ENCODE measurements at regions not wholly inside any gene's neighbourhood (a gene's known extent, or its start where the extent isn't known, plus 50 kb on each side); places are given as distances from the start of the nearest gene placed in this dataset.
"Not testable (repeated sequence)": the region's sequence is repeated elsewhere in the genome, so short reads cannot be mapped to it uniquely, and the experiment has no call there.

DNA sequence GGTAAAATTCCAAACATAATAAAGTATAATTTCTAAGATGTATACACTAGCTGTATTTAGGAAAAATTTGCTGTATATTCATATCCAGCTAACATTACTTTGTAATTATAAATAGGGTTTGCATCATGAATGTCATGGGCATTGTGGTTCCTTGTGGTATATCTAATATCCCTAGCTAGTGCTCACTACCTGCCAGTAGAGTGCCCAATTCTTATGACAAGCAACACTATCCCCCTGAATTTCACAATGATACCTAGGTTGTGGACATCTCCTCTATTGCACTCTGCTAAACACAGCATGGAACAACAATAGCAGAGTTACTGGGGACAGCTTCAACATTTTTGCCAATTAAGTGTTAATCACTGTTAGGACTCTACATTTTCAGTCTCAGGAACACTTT, 1656.5 kb downstream of the EFNA5 start:
- H3K27me3 ChIP-seq (ENCODE audit: insufficient read depth, low read length) = no peaks in the 10 kb centered on the region
- H3K79me2 ChIP-seq (ENCODE audit: control insufficient read depth, insufficient read depth, low read length, unreplicated experiment) = no peaks in the 10 kb centered on the region
- H2AFZ ChIP-seq (ENCODE audit: low read length, unreplicated experiment) = no peak overlapping the region
- no peaks in the 10 kb centered on the region for H3K36me3 ChIP-seq (ENCODE audit: insufficient read depth, low read length)
- H3K4me1 ChIP-seq (ENCODE audit: control insufficient read depth, insufficient read depth, low read length, unreplicated experiment) = peaks cover 4% of the 10 kb centered on the region
- no peak overlapping the region for H3K4me3 ChIP-seq (ENCODE audit: low read depth, low read length)
- H3K27ac ChIP-seq (ENCODE audit: low read depth, low read length) = no peak overlapping the region

DNA sequence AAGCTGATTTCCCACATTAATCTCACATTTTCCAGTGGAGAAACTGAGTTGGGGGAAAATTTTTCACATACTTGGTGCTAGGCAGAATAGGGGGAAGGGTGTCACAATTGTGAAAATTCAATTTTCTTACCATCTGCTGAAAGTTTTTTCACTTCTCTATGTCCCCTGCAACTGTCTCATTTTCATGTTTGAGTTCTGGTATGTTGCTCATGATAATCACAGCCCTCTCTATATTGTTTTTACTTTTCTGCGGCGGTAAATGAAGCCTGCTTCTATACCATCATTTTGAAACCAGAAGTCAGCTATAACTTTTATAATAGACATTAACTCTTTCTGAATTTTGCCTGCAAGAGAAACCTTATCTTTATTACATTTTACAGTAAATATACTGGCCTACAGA, 1664.5 kb downstream of the EFNA5 start:
- Histone ChIP-seq H3K27ac (ENCODE audit: low read depth, low read length) (no peak overlapping the region), H3K79me2 (ENCODE audit: control insufficient read depth, insufficient read depth, low read length, unreplicated experiment) (no peaks in the 10 kb centered on the region), H3K36me3 (ENCODE audit: insufficient read depth, low read length) (no peaks in the 10 kb centered on the region), H2AFZ (ENCODE audit: low read length, unreplicated experiment) (no peak overlapping the region), H3K4me3 (ENCODE audit: low read depth, low read length) (no peak overlapping the region), H3K27me3 (ENCODE audit: insufficient read depth, low read length) (no peaks in the 10 kb centered on the region), H3K4me1 (ENCODE audit: control insufficient read depth, insufficient read depth, low read length, unreplicated experiment) (no peaks in the 10 kb centered on the region)

GRCh38 chr5:105998991-105999390, 1671.7 kb downstream of the EFNA5 start:
- not testable (repeated sequence) for H3K27ac ChIP-seq (ENCODE audit: low read depth, low read length); H3K36me3 ChIP-seq (ENCODE audit: insufficient read depth, low read length); H3K27me3 ChIP-seq (ENCODE audit: insufficient read depth, low read length); H3K4me1 ChIP-seq (ENCODE audit: control insufficient read depth, insufficient read depth, low read length, unreplicated experiment); H3K79me2 ChIP-seq (ENCODE audit: control insufficient read depth, insufficient read depth, low read length, unreplicated experiment); H3K4me3 ChIP-seq (ENCODE audit: low read depth, low read length); H2AFZ ChIP-seq (ENCODE audit: low read length, unreplicated experiment)

- Histone ChIP-seq H3K36me3 (ENCODE audit: insufficient read depth, low read length) (no peaks in the 10 kb centered on the region), H3K79me2 (ENCODE audit: control insufficient read depth, insufficient read depth, low read length, unreplicated experiment) (no peaks in the 10 kb centered on the region), H3K27ac (ENCODE audit: low read depth, low read length) (no peak overlapping the region), H3K4me1 (ENCODE audit: control insufficient read depth, insufficient read depth, low read length, unreplicated experiment) (no peaks in the 10 kb centered on the region), H3K27me3 (ENCODE audit: insufficient read depth, low read length) (no peaks in the 10 kb centered on the region), H2AFZ (ENCODE audit: low read length, unreplicated experiment) (no peak overlapping the region), H3K4me3 (ENCODE audit: low read depth, low read length) (no peak overlapping the region)
These were observed 1677.7 kb downstream of the EFNA5 start for GRCh38 chr5:105993027-105993426.

DNA sequence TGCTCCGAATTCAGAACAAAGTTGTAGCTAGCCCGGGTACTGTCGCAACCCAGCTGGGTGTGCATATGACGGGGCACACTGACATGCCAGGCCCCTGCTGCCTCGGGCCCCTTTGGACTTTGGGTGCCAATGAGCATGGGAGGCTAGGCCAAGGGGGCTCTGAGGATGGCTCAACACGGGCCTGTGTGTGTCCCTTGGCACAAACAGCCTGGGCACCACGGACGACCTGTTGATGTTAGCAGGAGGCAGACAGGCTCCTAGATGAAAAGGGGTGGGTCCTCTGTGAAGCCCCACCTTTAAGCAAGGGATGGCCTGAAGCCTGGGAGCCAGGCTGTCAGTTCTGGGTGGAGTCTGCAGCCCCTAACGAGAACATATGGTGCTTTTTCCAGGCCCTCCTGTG, 1688.2 kb downstream of the EFNA5 start:
- H3K4me1 ChIP-seq (ENCODE audit: control insufficient read depth, insufficient read depth, low read length, unreplicated experiment) = no peaks in the 10 kb centered on the region
- H3K27ac ChIP-seq (ENCODE audit: low read depth, low read length) = no peak overlapping the region
- no peaks in the 10 kb centered on the region for H3K27me3 ChIP-seq (ENCODE audit: insufficient read depth, low read length)

DNA sequence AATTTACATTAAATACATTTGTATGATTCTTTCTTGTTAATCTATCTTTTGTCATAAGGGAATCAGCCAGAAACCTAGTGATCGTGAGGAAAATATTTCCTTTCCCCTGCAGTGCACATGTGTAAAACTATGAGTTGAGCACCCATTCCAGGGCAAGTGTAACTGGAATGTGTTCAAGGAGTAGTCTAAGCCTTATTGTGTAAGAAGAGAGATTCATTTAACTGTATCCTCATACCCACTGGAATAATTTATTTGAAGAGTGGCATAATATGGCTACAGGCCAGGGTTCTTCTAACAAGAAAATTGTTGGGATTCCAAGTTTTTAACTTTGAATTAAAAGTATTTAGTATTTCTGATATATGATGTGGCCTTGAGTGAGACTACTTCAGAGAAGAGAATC, 1692.7 kb downstream of the EFNA5 start:
- no peaks in the 10 kb centered on the region for H3K27me3 ChIP-seq (ENCODE audit: insufficient read depth, low read length)
- no peak overlapping the region for H3K4me3 ChIP-seq (ENCODE audit: low read depth, low read length)
- H3K27ac ChIP-seq (ENCODE audit: low read depth, low read length) = no peak overlapping the region
- H3K4me1 ChIP-seq (ENCODE audit: control insufficient read depth, insufficient read depth, low read length, unreplicated experiment) = no peaks in the 10 kb centered on the region
- H2AFZ ChIP-seq (ENCODE audit: low read length, unreplicated experiment) = no peak overlapping the region
- H3K79me2 ChIP-seq (ENCODE audit: control insufficient read depth, insufficient read depth, low read length, unreplicated experiment) = no peaks in the 10 kb centered on the region
- no peaks in the 10 kb centered on the region for H3K36me3 ChIP-seq (ENCODE audit: insufficient read depth, low read length)

More for the DNA sequence above, 1688.2 kb downstream of the EFNA5 start:
- no peaks in the 10 kb centered on the region for H3K36me3 ChIP-seq (ENCODE audit: insufficient read depth, low read length)
- H3K4me3 ChIP-seq (ENCODE audit: low read depth, low read length) = no peak overlapping the region
- H3K79me2 ChIP-seq (ENCODE audit: control insufficient read depth, insufficient read depth, low read length, unreplicated experiment) = no peaks in the 10 kb centered on the region
- H2AFZ ChIP-seq (ENCODE audit: low read length, unreplicated experiment) = no peak overlapping the region

GRCh38 chr5:105977163-105977562, 1693.6 kb downstream of the EFNA5 start:
- Histone ChIP-seq H3K27ac (ENCODE audit: low read depth, low read length) (no peak overlapping the region), H3K27me3 (ENCODE audit: insufficient read depth, low read length) (no peaks in the 10 kb centered on the region), H3K36me3 (ENCODE audit: insufficient read depth, low read length) (no peaks in the 10 kb centered on the region)

DNA sequence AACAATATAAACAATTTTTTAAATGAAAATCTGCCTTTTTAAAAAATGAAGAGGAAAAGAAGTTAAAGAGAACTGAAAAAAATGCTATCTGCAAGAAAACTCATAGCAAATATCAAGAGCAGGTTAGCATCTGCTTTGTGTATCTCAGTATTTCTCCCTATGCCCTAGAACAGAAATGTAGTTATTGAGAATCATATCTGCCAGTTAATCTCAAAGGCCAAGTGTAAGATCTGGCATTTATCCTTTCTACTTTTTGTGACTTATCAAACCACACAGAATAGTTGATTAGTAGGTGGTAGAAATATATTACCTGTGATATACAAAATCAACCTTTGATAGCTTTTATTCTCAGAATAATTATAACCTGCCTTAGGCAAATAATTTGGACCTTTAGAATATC, 1699.8 kb downstream of the EFNA5 start:
- H3K4me1 ChIP-seq (ENCODE audit: control insufficient read depth, insufficient read depth, low read length, unreplicated experiment) = no peaks in the 10 kb centered on the region
- no peak overlapping the region for H3K4me3 ChIP-seq (ENCODE audit: low read depth, low read length)

More at GRCh38 chr5:105977163-105977562, 1693.6 kb downstream of the EFNA5 start:
- no peaks in the 10 kb centered on the region for H3K4me1 ChIP-seq (ENCODE audit: control insufficient read depth, insufficient read depth, low read length, unreplicated experiment)
- no peak overlapping the region for H3K4me3 ChIP-seq (ENCODE audit: low read depth, low read length)
- H2AFZ ChIP-seq (ENCODE audit: low read length, unreplicated experiment) = no peak overlapping the region
- H3K79me2 ChIP-seq (ENCODE audit: control insufficient read depth, insufficient read depth, low read length, unreplicated experiment) = no peaks in the 10 kb centered on the region

DNA sequence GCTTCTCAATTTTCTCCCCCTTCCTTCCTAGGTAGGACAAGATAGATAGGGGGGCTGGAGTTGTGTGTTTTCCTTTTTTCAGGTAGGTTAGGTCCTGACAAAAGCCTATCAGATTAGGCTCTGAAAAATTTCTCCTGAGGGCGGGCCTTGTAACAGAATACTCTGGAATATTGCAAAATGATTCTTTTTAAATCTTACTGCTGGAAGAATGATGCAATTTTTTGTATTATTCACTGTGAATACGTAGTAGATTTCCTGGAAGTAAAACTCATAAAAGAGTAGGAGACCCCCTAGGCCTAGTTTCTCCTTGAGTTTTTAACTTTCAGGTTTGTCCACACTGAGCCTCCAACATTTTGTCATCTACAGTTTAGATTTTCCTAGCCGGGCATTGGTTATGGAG, 1701.8 kb downstream of the EFNA5 start:
- Histone ChIP-seq H3K27ac (ENCODE audit: low read depth, low read length) (no peak overlapping the region), H3K36me3 (ENCODE audit: insufficient read depth, low read length) (no peaks in the 10 kb centered on the region), H3K27me3 (ENCODE audit: insufficient read depth, low read length) (no peaks in the 10 kb centered on the region), H3K4me1 (ENCODE audit: control insufficient read depth, insufficient read depth, low read length, unreplicated experiment) (no peaks in the 10 kb centered on the region), H3K4me3 (ENCODE audit: low read depth, low read length) (no peak overlapping the region), H2AFZ (ENCODE audit: low read length, unreplicated experiment) (peak overlapping the region; percentile 22), H3K79me2 (ENCODE audit: control insufficient read depth, insufficient read depth, low read length, unreplicated experiment) (no peaks in the 10 kb centered on the region)

More for the DNA sequence above, 1699.8 kb downstream of the EFNA5 start:
- Histone ChIP-seq H3K27ac (ENCODE audit: low read depth, low read length) (no peak overlapping the region), H2AFZ (ENCODE audit: low read length, unreplicated experiment) (no peak overlapping the region), H3K79me2 (ENCODE audit: control insufficient read depth, insufficient read depth, low read length, unreplicated experiment) (no peaks in the 10 kb centered on the region), H3K36me3 (ENCODE audit: insufficient read depth, low read length) (no peaks in the 10 kb centered on the region), H3K27me3 (ENCODE audit: insufficient read depth, low read length) (no peaks in the 10 kb centered on the region)

- H3K27me3 ChIP-seq (ENCODE audit: insufficient read depth, low read length) = no peaks in the 10 kb centered on the region
- no peaks in the 10 kb centered on the region for H3K36me3 ChIP-seq (ENCODE audit: insufficient read depth, low read length)
- H3K27ac ChIP-seq (ENCODE audit: low read depth, low read length) = no peak overlapping the region
- H3K4me1 ChIP-seq (ENCODE audit: control insufficient read depth, insufficient read depth, low read length, unreplicated experiment) = no peaks in the 10 kb centered on the region
- no peak overlapping the region for H3K4me3 ChIP-seq (ENCODE audit: low read depth, low read length)
- H3K79me2 ChIP-seq (ENCODE audit: control insufficient read depth, insufficient read depth, low read length, unreplicated experiment) = no peaks in the 10 kb centered on the region
- no peak overlapping the region for H2AFZ ChIP-seq (ENCODE audit: low read length, unreplicated experiment)
These were observed 1707.0 kb downstream of the EFNA5 start for GRCh38 chr5:105963696-105964255.

- Histone ChIP-seq H3K4me3 (ENCODE audit: low read depth, low read length) (no peak overlapping the region), H3K27ac (ENCODE audit: low read depth, low read length) (no peak overlapping the region), H3K36me3 (ENCODE audit: insufficient read depth, low read length) (no peaks in the 10 kb centered on the region), H2AFZ (ENCODE audit: low read length, unreplicated experiment) (no peak overlapping the region), H3K79me2 (ENCODE audit: control insufficient read depth, insufficient read depth, low read length, unreplicated experiment) (no peaks in the 10 kb centered on the region), H3K27me3 (ENCODE audit: insufficient read depth, low read length) (no peaks in the 10 kb centered on the region), H3K4me1 (ENCODE audit: control insufficient read depth, insufficient read depth, low read length, unreplicated experiment) (peaks cover 7% of the 10 kb centered on the region)
These were observed 1709.2 kb downstream of the EFNA5 start for GRCh38 chr5:105961572-105961971.

Measured in ACC112 (cell line).